CD14-positive monocyte (primary cell): ENCODE measurements at regions not wholly inside any gene's neighbourhood (a gene's known extent, or its start where the extent isn't known, plus 50 kb on each side); places are given as distances from the start of the nearest gene placed in this dataset.

Experiments used
- DNase-seq, 3 donors: peaks; one replicate each; pipeline ENCODE4 v3.0.0-alpha.2; 2011 to 2022
- H2AFZ ChIP-seq: 2 replicates; pipeline ENCODE4 v1.6.0; 2012; ENCODE audit warnings: mild to moderate bottlenecking, low read depth, low read length, inconsistent platforms; ENCODE audit not compliant: insufficient read depth, poor library complexity, severe bottlenecking
- H3K27ac ChIP-seq, 2 donors: 1 replicate in 1 of 2; 2 replicates in 1 of 2; pipeline ENCODE4 v1.5.1; 2012 to 2013; ENCODE audit warnings: low read length in 2 of 2, control low read depth in 1 of 2, inconsistent platforms in 1 of 2, low read depth in 1 of 2, mild to moderate bottlenecking in 1 of 2
- H3K27me3 ChIP-seq, 2 donors: one replicate each; pipeline versions ENCODE4 v1.6.0 to v1.6.1; 2011 to 2013; ENCODE audit warnings: low read length in 2 of 2; ENCODE audit not compliant: control insufficient read depth in 2 of 2, insufficient read depth in 2 of 2
- H3K36me3 ChIP-seq, 2 donors: replicated peaks in 1 of 2; 1 replicate in 1 of 2; 2 replicates in 1 of 2; pipeline versions ENCODE4 v1.5.1 to v1.6.1; 2012 to 2013; ENCODE audit warnings: low read length in 2 of 2, control low read depth in 1 of 2, inconsistent platforms in 1 of 2, mild to moderate bottlenecking in 1 of 2; ENCODE audit not compliant: insufficient read depth in 2 of 2, control insufficient read depth in 1 of 2
- H3K4me1 ChIP-seq, 2 donors: 1 replicate in 1 of 2; 2 replicates in 1 of 2; pipeline versions ENCODE4 v1.5.1 to v1.6.1; 2012 to 2013; ENCODE audit warnings: low read length in 2 of 2, control low read depth in 1 of 2, inconsistent platforms in 1 of 2, mild to moderate bottlenecking in 1 of 2, moderate library complexity in 1 of 2; ENCODE audit not compliant: insufficient read depth in 2 of 2, control insufficient read depth in 1 of 2
- H3K4me2 ChIP-seq: replicated peaks from 2 replicates; pipeline ENCODE3; 2012; ENCODE audit warnings: low read length, moderate library complexity, mild to moderate bottlenecking; ENCODE audit not compliant: poor library complexity, severe bottlenecking; ENCODE audit errors: extremely low read depth
- H3K4me3 ChIP-seq, 3 experiments: fragments of 200-600 bp in 1 of 3; sonication (generic) in 1 of 3; replicated peaks in 1 of 3; 1 replicate in 2 of 3; 2 replicates in 1 of 3; pipeline ENCODE4 v1.5.1; 2011 to 2013; ENCODE audit warnings: low read length in 3 of 3, mild to moderate bottlenecking in 3 of 3, control low read depth in 2 of 3, low read depth in 2 of 3, inconsistent platforms in 1 of 3, moderate library complexity in 1 of 3
- H3K79me2 ChIP-seq: 2 replicates; pipeline ENCODE4 v1.6.0; 2012; ENCODE audit warnings: mild to moderate bottlenecking, control low read depth, inconsistent platforms, low read length, moderate library complexity; ENCODE audit not compliant: insufficient read depth
- H3K9ac ChIP-seq: 2 replicates; pipeline ENCODE4 v1.6.0; 2017; ENCODE audit warnings: low read length, mild to moderate bottlenecking; ENCODE audit not compliant: insufficient read depth, poor library complexity, severe bottlenecking
- H3K9me3 ChIP-seq, 2 donors: replicated peaks in 1 of 2; 1 replicate in 1 of 2; 2 replicates in 1 of 2; pipeline versions ENCODE4 v1.5.1 to v1.6.1; 2012 to 2013; ENCODE audit warnings: low read length in 2 of 2, control low read depth in 1 of 2; ENCODE audit not compliant: control insufficient read depth in 1 of 2, insufficient read depth in 1 of 2
- H4K20me1 ChIP-seq: 2 replicates; pipeline ENCODE4 v1.6.0; 2012; ENCODE audit warnings: mild to moderate bottlenecking, low read length, control low read depth, moderate library complexity; ENCODE audit not compliant: insufficient read depth
- H3K27ac Mint-ChIP-seq, 7 donors: one replicate each; pipeline ENCODE4 v1.8.0; 2020; ENCODE audit warnings: mild to moderate bottlenecking in 7 of 7, mixed read lengths in 7 of 7, moderate library complexity in 6 of 7, inconsistent platforms in 2 of 7
- H3K27me3 Mint-ChIP-seq, 3 donors: one replicate each; pipeline ENCODE4 v1.8.0; 2021 to 2022; ENCODE audit warnings: low read depth in 3 of 3, mild to moderate bottlenecking in 3 of 3, mixed read lengths in 3 of 3, moderate library complexity in 3 of 3, inconsistent platforms in 1 of 3
- H3K36me3 Mint-ChIP-seq, 2 donors: one replicate each; pipeline ENCODE4 v1.8.0; 2020; ENCODE audit warnings: mixed read lengths in 2 of 2, inconsistent platforms in 1 of 2, mild to moderate bottlenecking in 1 of 2
- H3K4me1 Mint-ChIP-seq: one replicate; pipeline ENCODE4 v1.8.0; 2020; ENCODE audit warnings: mild to moderate bottlenecking, mixed read lengths
- H3K4me3 Mint-ChIP-seq, 2 donors: one replicate each; pipeline ENCODE4 v1.8.0; 2020; ENCODE audit warnings: mild to moderate bottlenecking in 2 of 2, mixed read lengths in 2 of 2, moderate library complexity in 1 of 2
- H3K9me3 Mint-ChIP-seq, 7 donors: one replicate each; pipeline ENCODE4 v1.8.0; 2020 to 2022; ENCODE audit warnings: mixed read lengths in 7 of 7, mild to moderate bottlenecking in 6 of 7, moderate library complexity in 6 of 7, inconsistent platforms in 2 of 7
- WGBS: methylation state at CpG from one replicate; pipeline ENCODE4 v1.1.5; 2013; ENCODE audit warnings: missing lambda C conversion rate; ENCODE audit not compliant: insufficient coverage; 5-methylcytosine and 5-hydroxymethylcytosine counted together
- intact Hi-C, 2 donors: fragments of 100-400 bp; cut with micrococcal nuclease; formaldehyde crosslinking; loops; one replicate each; pipeline versions ENCODE4 v1.15.0 to v1.15.1; 2023
- TF ChIP-seq, protein P1 (sequence below): fragments of 200-600 bp; IDR thresholded peaks from one replicate; pipeline ENCODE4 v1.8.0; 2022; ENCODE audit warnings: antibody characterized with exemption, mild to moderate bottlenecking

DNA sequence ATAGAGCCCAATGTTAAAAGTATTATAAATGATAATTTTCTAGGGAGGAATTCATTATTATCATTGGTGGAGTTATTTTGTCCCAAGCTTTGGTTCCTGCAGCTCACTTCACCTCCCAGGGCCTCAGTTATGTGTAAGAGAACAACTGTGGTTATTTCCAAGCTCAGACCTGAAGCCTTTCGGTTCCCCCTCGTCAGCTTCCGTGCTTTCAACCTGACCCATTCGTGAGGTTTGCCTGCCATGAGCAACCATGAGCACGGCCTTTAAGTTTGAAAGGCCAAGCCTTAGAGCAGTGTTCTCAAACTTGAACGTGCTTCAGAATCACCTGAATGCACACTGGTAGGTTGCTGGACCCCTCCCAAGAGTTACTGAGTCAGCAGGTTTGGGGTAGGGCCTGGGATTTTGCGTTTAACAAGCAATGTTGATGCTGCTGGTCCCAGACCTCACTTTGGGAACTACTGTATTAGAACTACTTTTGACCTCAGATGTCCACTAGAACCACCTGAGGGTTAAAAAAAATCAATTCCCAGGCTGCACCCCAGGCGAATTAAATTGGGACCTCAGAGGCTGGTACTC, 133.0 kb upstream of the PRMT8 start:
- Mint-ChIP-seq H3K27me3 (peaks cover 2 to 11% (median 8%) of the 10 kb centered on the region in 3 donors), H3K4me1 (peaks cover 12% of the 10 kb centered on the region), H3K36me3 (no peaks in the 10 kb centered on the region), H3K27ac (no peak overlapping the region), H3K9me3 (peaks cover 0 to 9% (median 2%) of the 10 kb centered on the region in 7 donors), H3K4me3 (no peak overlapping the region)
- no peak overlapping the region for H3K4me3 ChIP-seq
- H3K4me2 ChIP-seq: no peak overlapping the region
- no peak overlapping the region for H2AFZ ChIP-seq
- no peaks in the 10 kb centered on the region for H4K20me1 ChIP-seq
- no peak overlapping the region for H3K9ac ChIP-seq
- no peak for DNase-seq
- peaks cover 0 to 5% of the 10 kb centered on the region in 2 donors for H3K9me3 ChIP-seq
- TF ChIP-seq, protein P1, sequence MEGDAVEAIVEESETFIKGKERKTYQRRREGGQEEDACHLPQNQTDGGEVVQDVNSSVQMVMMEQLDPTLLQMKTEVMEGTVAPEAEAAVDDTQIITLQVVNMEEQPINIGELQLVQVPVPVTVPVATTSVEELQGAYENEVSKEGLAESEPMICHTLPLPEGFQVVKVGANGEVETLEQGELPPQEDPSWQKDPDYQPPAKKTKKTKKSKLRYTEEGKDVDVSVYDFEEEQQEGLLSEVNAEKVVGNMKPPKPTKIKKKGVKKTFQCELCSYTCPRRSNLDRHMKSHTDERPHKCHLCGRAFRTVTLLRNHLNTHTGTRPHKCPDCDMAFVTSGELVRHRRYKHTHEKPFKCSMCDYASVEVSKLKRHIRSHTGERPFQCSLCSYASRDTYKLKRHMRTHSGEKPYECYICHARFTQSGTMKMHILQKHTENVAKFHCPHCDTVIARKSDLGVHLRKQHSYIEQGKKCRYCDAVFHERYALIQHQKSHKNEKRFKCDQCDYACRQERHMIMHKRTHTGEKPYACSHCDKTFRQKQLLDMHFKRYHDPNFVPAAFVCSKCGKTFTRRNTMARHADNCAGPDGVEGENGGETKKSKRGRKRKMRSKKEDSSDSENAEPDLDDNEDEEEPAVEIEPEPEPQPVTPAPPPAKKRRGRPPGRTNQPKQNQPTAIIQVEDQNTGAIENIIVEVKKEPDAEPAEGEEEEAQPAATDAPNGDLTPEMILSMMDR: no peak
- intact Hi-C loops: no loop called here
- peaks cover 2% of the 10 kb centered on the region in 2 donors for H3K27me3 ChIP-seq
- no peaks in the 10 kb centered on the region for H3K79me2 ChIP-seq
- no peak overlapping the region for H3K27ac ChIP-seq
- WGBS: 83% methylated on average over 5 of the region's 8 CpGs
- H3K4me1 ChIP-seq: peaks cover 13% of the 10 kb centered on the region in 2 donors
- no peaks in the 10 kb centered on the region for H3K36me3 ChIP-seq

DNA sequence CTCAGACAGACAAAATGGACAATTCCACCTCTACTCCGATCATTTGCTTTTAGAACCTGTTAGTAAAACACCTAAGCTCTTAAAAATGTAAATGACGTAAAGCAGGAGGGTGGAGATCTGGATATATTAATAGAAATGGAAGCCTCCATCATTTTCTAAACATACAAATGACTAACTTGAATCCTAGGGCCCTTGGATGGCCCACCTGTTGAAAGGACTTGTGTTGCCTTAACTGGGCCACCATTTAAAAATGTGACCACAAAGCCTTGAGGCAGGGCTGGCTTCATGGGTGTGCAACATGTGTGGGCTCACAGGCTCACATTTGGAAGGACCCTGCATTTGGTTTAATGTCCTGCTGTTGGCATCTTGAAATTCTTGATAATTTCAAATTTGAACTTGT, 131.5 kb upstream of the PRMT8 start:
- Histone ChIP-seq H3K79me2 (no peaks in the 10 kb centered on the region), H3K9ac (no peak overlapping the region), H3K9me3 (peaks cover 4 to 19% of the 10 kb centered on the region in 2 donors), H3K4me1 (peaks cover 21 to 24% of the 10 kb centered on the region in 2 donors), H2AFZ (no peak overlapping the region), H3K36me3 (no peaks in the 10 kb centered on the region), H3K27ac (no peak overlapping the region), H3K27me3 (peaks cover 3 to 6% of the 10 kb centered on the region in 2 donors), H3K4me3 (no peak overlapping the region), H4K20me1 (no peaks in the 10 kb centered on the region), H3K4me2 (no peak overlapping the region)
- TF ChIP-seq, protein P1: no peak
- Mint-ChIP-seq H3K9me3 (peaks cover 6 to 20% (median 16%) of the 10 kb centered on the region in 7 donors), H3K4me3 (no peak overlapping the region), H3K36me3 (no peaks in the 10 kb centered on the region), H3K4me1 (peaks cover 21% of the 10 kb centered on the region), H3K27me3 (peaks cover 2 to 16% (median 12%) of the 10 kb centered on the region in 3 donors), H3K27ac (no peak overlapping the region)
- intact Hi-C loops: no loop called here
- no CpG with 5 or more reads among the region's 2 CpGs for WGBS
- DNase-seq: no peak
